Activated naive CD8-positive, alpha-beta T cell treated with anti-CD3 and anti-CD28 coated beads, Interleukin-2, amount 50 U/mL, for 24 hours (primary cell): ENCODE measurements at regions not wholly inside any gene's neighbourhood (a gene's known extent, or its start where the extent isn't known, plus 50 kb on each side); places are given as distances from the start of the nearest gene placed in this dataset.
A peak's percentile ranks its signal among the peaks of the same experiment; 100 is the strongest.

ENCODE experiments used
- ATAC-seq: fragments of 150-1000 bp; cut with Tn5 transposase; one replicate; pipeline ENCODE4 v1.10.0; 2021
- DNase-seq: peaks from one replicate; pipeline ENCODE4 v3.0.0; 2021
- H3K27ac Mint-ChIP-seq: one replicate; pipeline ENCODE4 v1.8.0; 2021; ENCODE audit warnings: mild to moderate bottlenecking, mixed read lengths
- H3K27me3 Mint-ChIP-seq: one replicate; pipeline ENCODE4 v1.8.0; 2021; ENCODE audit warnings: mixed read lengths
- H3K36me3 Mint-ChIP-seq: one replicate; pipeline ENCODE4 v1.8.0; 2021; ENCODE audit warnings: low read depth, mixed read lengths
- H3K4me1 Mint-ChIP-seq: one replicate; pipeline ENCODE4 v1.8.0; 2021; ENCODE audit warnings: mixed read lengths
- H3K4me3 Mint-ChIP-seq: one replicate; pipeline ENCODE4 v1.8.0; 2021; ENCODE audit warnings: mild to moderate bottlenecking, moderate library complexity, mixed read lengths
- H3K9me3 Mint-ChIP-seq: one replicate; pipeline ENCODE4 v1.8.0; 2021; ENCODE audit warnings: mixed read lengths

GRCh38 chr17:77385750-77386501, 245.2 kb downstream of the SEC14L1 start:
- Mint-ChIP-seq H3K4me3 (no peak overlapping the region), H3K9me3 (no peaks in the 10 kb centered on the region), H3K4me1 (peaks cover 81% of the 10 kb centered on the region), H3K27me3 (no peaks in the 10 kb centered on the region), H3K27ac (no peak overlapping the region), H3K36me3 (no peaks in the 10 kb centered on the region)
- DNase-seq (no peak), ATAC-seq (no peak)

- peaks cover 82% of the 10 kb centered on the region for H3K4me1 Mint-ChIP-seq
- H3K36me3 Mint-ChIP-seq: no peaks in the 10 kb centered on the region
These were observed 245.9 kb downstream of the SEC14L1 start for GRCh38 chr17:77386502-77387192.

GRCh38 chr17:77387891-77388290, 247.1 kb downstream of the SEC14L1 start:
- no peaks in the 10 kb centered on the region for H3K27me3 Mint-ChIP-seq
- no peaks in the 10 kb centered on the region for H3K9me3 Mint-ChIP-seq
- ATAC-seq (no peak), DNase-seq (no peak)
- H3K36me3 Mint-ChIP-seq: no peaks in the 10 kb centered on the region
- peaks cover 81% of the 10 kb centered on the region for H3K4me1 Mint-ChIP-seq
- H3K27ac Mint-ChIP-seq: peak overlapping the region; percentile 27
- no peak overlapping the region for H3K4me3 Mint-ChIP-seq

More at GRCh38 chr17:77386502-77387192, 245.9 kb downstream of the SEC14L1 start:
- H3K9me3 Mint-ChIP-seq: no peaks in the 10 kb centered on the region
- peak; percentile 12 for ATAC-seq
- DNase-seq: no peak
- H3K27ac Mint-ChIP-seq: peak overlapping the region; percentile 65
- no peak overlapping the region for H3K4me3 Mint-ChIP-seq
- H3K27me3 Mint-ChIP-seq: no peaks in the 10 kb centered on the region

- DNase-seq (no peak), ATAC-seq (no peak)
- H3K9me3 Mint-ChIP-seq: no peaks in the 10 kb centered on the region
- H3K4me3 Mint-ChIP-seq: peak overlapping the region; percentile 80
- peaks cover 79% of the 10 kb centered on the region for H3K4me1 Mint-ChIP-seq
- peak overlapping the region; percentile 85 for H3K27ac Mint-ChIP-seq
- no peaks in the 10 kb centered on the region for H3K27me3 Mint-ChIP-seq
- H3K36me3 Mint-ChIP-seq: no peaks in the 10 kb centered on the region
These were observed 247.9 kb downstream of the SEC14L1 start for GRCh38 chr17:77388384-77389306.

GRCh38 chr17:77390870-77391269, 250.1 kb downstream of the SEC14L1 start:
- Mint-ChIP-seq H3K4me1 (peaks cover 67% of the 10 kb centered on the region), H3K9me3 (no peaks in the 10 kb centered on the region), H3K4me3 (peak overlapping the region; percentile 80), H3K36me3 (no peaks in the 10 kb centered on the region), H3K27me3 (no peaks in the 10 kb centered on the region), H3K27ac (no peak overlapping the region)
- no peak for ATAC-seq
- no peak for DNase-seq

- ATAC-seq: peak; percentile 50
- Mint-ChIP-seq H3K4me3 (peak overlapping the region; percentile 47), H3K27me3 (no peaks in the 10 kb centered on the region), H3K9me3 (no peaks in the 10 kb centered on the region), H3K4me1 (peaks cover 57% of the 10 kb centered on the region), H3K36me3 (no peaks in the 10 kb centered on the region), H3K27ac (peak overlapping the region; percentile 64)
- DNase-seq: peak; percentile 56
These were observed 251.1 kb downstream of the SEC14L1 start for GRCh38 chr17:77391668-77392375.

GRCh38 chr17:77392376-77393273, 251.9 kb downstream of the SEC14L1 start:
- ATAC-seq (no peak), DNase-seq (no peak)
- no peaks in the 10 kb centered on the region for H3K27me3 Mint-ChIP-seq
- no peaks in the 10 kb centered on the region for H3K36me3 Mint-ChIP-seq
- H3K9me3 Mint-ChIP-seq: no peaks in the 10 kb centered on the region
- peaks cover 53% of the 10 kb centered on the region for H3K4me1 Mint-ChIP-seq
- peak overlapping the region; percentile 47 for H3K4me3 Mint-ChIP-seq
- H3K27ac Mint-ChIP-seq: peak overlapping the region; percentile 64

- H3K4me3 Mint-ChIP-seq: no peak overlapping the region
- H3K27ac Mint-ChIP-seq: no peak overlapping the region
- H3K4me1 Mint-ChIP-seq: peaks cover 54% of the 10 kb centered on the region
These were observed 252.5 kb downstream of the SEC14L1 start for GRCh38 chr17:77393274-77393600.

GRCh38 chr17:77393867-77394539, 253.2 kb downstream of the SEC14L1 start:
- Mint-ChIP-seq H3K36me3 (no peaks in the 10 kb centered on the region), H3K9me3 (no peaks in the 10 kb centered on the region), H3K27me3 (no peaks in the 10 kb centered on the region), H3K4me1 (peaks cover 54% of the 10 kb centered on the region), H3K4me3 (no peak overlapping the region), H3K27ac (no peak overlapping the region)
- DNase-seq (no peak), ATAC-seq (no peak)

More at GRCh38 chr17:77393274-77393600, 252.5 kb downstream of the SEC14L1 start:
- Mint-ChIP-seq H3K27me3 (no peaks in the 10 kb centered on the region), H3K36me3 (no peaks in the 10 kb centered on the region), H3K9me3 (no peaks in the 10 kb centered on the region)
- ATAC-seq (no peak), DNase-seq (no peak)

GRCh38 chr17:77394540-77395295, 253.9 kb downstream of the SEC14L1 start:
- no peak overlapping the region for H3K27ac Mint-ChIP-seq

GRCh38 chr17:77395501-77396048, 254.8 kb downstream of the SEC14L1 start:
- Mint-ChIP-seq H3K27me3 (no peaks in the 10 kb centered on the region), H3K36me3 (no peaks in the 10 kb centered on the region), H3K9me3 (no peaks in the 10 kb centered on the region), H3K4me1 (peaks cover 55% of the 10 kb centered on the region), H3K27ac (no peak overlapping the region), H3K4me3 (no peak overlapping the region)
- DNase-seq: no peak
- ATAC-seq: no peak

More at GRCh38 chr17:77394540-77395295, 253.9 kb downstream of the SEC14L1 start:
- no peaks in the 10 kb centered on the region for H3K9me3 Mint-ChIP-seq
- H3K4me3 Mint-ChIP-seq: no peak overlapping the region
- H3K36me3 Mint-ChIP-seq: no peaks in the 10 kb centered on the region
- ATAC-seq (no peak), DNase-seq (no peak)
- no peaks in the 10 kb centered on the region for H3K27me3 Mint-ChIP-seq
- H3K4me1 Mint-ChIP-seq: peaks cover 53% of the 10 kb centered on the region

- Mint-ChIP-seq H3K4me3 (no peak overlapping the region), H3K4me1 (peaks cover 52% of the 10 kb centered on the region), H3K27ac (no peak overlapping the region), H3K36me3 (no peaks in the 10 kb centered on the region), H3K9me3 (no peaks in the 10 kb centered on the region), H3K27me3 (no peaks in the 10 kb centered on the region)
- ATAC-seq: no peak
- DNase-seq: no peak
These were observed 255.8 kb downstream of the SEC14L1 start for GRCh38 chr17:77396610-77397009.
